ENCODE measurements at regions not wholly inside any gene's neighbourhood (a gene's known extent, or its start where the extent isn't known, plus 50 kb on each side); places are given as distances from the start of the nearest gene placed in this dataset.

DNA sequence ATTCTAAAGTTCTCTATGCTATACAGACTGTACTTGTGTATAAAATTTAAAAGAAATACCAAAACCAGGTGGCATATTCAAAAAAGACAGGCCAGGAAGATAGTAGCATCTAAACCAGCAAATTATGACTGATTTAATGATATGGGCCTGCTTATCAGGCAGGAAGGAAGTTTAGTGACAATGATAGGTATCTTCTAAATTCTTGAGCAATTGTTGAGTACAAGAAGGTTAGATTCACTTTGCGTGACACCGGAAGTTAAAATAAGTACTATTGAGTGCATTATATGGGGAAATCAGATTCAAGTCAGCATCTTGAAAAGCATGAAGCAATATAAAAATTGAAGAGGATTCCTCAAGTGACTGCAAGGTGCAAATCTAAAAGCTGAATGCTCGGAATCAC lies 186.8 kb upstream of the RGS18 start:
- no peak for TF ChIP-seq CTCF (conservative IDR thresholded peaks at IDR 0.05; ENCODE audit: low read depth, low read length)
- no peak overlapping the region for H3K4me3 ChIP-seq (ENCODE audit: low read length)

GRCh38 chr1:191974004-191974403 lies 184.3 kb upstream of the RGS18 start:
- H3K4me3 ChIP-seq (ENCODE audit: low read length): no peak overlapping the region
- DNase-seq (ENCODE audit: low read depth): no peak

More for the DNA sequence above, 186.8 kb upstream of the RGS18 start:
- DNase-seq (ENCODE audit: low read depth): no peak

DNA sequence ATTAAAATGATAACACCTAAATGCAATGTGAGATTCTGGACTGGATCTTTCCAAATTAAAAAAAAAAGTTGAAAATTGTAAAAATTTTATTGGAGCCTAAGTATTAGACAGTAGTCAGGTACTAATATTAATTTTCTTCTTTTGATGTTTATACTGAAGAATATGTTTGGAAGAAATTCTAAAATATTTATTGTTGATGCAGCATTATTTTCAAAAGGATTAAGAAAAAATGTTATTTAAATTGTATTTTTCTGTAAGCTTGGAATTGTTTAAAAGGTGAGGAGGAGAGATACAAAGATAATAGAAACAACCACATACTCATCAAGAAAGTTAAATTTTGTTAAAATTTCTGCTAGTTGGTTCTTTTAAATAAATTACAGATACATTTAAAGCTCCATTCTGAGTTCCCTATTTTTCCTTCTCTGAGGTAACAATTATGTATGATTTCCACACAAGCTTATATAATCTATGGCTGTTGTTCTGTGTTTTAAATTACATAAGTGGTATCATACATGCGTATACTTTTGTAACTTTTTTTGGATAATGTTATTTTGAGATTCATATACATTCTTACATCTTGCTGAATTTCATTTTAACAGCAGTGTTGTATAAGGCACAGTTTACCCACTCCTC lies 180.3 kb upstream of the RGS18 start:
- TF ChIP-seq CTCF (conservative IDR thresholded peaks at IDR 0.05; ENCODE audit: low read depth, low read length): no peak
- H3K4me3 ChIP-seq (ENCODE audit: low read length): no peak overlapping the region
- no peak for DNase-seq (ENCODE audit: low read depth)

More at GRCh38 chr1:191974004-191974403, 184.3 kb upstream of the RGS18 start:
- TF ChIP-seq CTCF (conservative IDR thresholded peaks at IDR 0.05; ENCODE audit: low read depth, low read length): no peak

GRCh38 chr1:191984856-191985255 lies 173.4 kb upstream of the RGS18 start:
- no peak for TF ChIP-seq CTCF (conservative IDR thresholded peaks at IDR 0.05; ENCODE audit: low read depth, low read length)
- H3K4me3 ChIP-seq (ENCODE audit: low read length): no peak overlapping the region
- DNase-seq (ENCODE audit: low read depth): no peak

GRCh38 chr1:191992118-191992517 lies 166.1 kb upstream of the RGS18 start:
- no peak for TF ChIP-seq CTCF (conservative IDR thresholded peaks at IDR 0.05; ENCODE audit: low read depth, low read length)
- no peak overlapping the region for H3K4me3 ChIP-seq (ENCODE audit: low read length)
- DNase-seq (ENCODE audit: low read depth): no peak

- peak; percentile 26 for TF ChIP-seq CTCF (conservative IDR thresholded peaks at IDR 0.05; ENCODE audit: low read depth, low read length)
- no peak overlapping the region for H3K4me3 ChIP-seq (ENCODE audit: low read length)
- no peak for DNase-seq (ENCODE audit: low read depth)
These were observed 164.7 kb upstream of the RGS18 start for GRCh38 chr1:191993549-191993948.

DNA sequence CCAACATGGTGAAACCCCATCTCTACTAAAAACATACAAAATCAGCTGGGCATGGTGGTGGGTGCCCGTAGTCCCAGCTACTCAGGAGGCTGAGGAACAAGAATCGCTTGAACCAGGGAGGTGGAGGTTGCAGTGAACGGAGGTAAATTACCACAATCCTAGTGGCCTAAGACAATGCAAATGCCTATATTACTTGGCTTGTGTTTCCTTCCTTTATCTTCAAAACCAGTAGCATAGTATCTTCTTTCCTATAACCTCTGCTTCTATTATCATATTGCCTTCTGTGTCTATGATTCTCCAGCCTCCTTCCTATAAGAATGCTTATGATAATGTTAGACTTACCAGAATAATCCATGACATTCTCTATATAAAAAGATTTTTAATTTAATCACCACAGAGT lies 156.2 kb upstream of the RGS18 start:
- H3K4me3 ChIP-seq (ENCODE audit: low read length): no peak overlapping the region
- no peak for TF ChIP-seq CTCF (conservative IDR thresholded peaks at IDR 0.05; ENCODE audit: low read depth, low read length)
- no peak for DNase-seq (ENCODE audit: low read depth)
